ENCODE measurements at regions not wholly inside any gene's neighbourhood (a gene's known extent, or its start where the extent isn't known, plus 50 kb on each side); places are given as distances from the start of the nearest gene placed in this dataset.

DNA sequence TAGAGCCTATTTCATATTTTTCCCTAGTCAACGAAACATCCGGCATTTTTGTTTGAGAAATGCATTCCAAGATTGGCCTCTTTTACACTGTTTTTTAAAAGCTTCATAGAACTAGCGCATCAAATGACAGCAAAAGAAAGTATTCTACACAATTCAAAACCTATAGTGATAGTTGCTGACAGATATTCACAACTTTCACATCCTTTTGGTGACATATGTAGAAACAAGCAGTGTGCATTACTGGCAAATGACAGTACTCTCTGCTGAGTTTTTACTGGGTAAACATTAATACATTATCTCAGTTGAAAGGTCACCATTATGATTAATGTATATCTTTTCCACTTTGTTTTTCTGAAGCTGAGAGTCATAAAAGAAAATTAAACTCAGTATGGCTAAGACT lies 135.4 kb upstream of the RGS18 start:
- DNase-seq: no peak
- no peak overlapping the region for H3K4me3 ChIP-seq
- no peaks in the 10 kb centered on the region for H3K36me3 ChIP-seq (ENCODE audit: low read depth)
- H3K4me1 ChIP-seq (ENCODE audit: low read depth): no peaks in the 10 kb centered on the region
- no peaks in the 10 kb centered on the region for H3K9me3 ChIP-seq
- intact Hi-C loops (cut with DNase I, micrococcal nuclease): no loop called here
- no peak for ATAC-seq
- TF ChIP-seq, protein P1, sequence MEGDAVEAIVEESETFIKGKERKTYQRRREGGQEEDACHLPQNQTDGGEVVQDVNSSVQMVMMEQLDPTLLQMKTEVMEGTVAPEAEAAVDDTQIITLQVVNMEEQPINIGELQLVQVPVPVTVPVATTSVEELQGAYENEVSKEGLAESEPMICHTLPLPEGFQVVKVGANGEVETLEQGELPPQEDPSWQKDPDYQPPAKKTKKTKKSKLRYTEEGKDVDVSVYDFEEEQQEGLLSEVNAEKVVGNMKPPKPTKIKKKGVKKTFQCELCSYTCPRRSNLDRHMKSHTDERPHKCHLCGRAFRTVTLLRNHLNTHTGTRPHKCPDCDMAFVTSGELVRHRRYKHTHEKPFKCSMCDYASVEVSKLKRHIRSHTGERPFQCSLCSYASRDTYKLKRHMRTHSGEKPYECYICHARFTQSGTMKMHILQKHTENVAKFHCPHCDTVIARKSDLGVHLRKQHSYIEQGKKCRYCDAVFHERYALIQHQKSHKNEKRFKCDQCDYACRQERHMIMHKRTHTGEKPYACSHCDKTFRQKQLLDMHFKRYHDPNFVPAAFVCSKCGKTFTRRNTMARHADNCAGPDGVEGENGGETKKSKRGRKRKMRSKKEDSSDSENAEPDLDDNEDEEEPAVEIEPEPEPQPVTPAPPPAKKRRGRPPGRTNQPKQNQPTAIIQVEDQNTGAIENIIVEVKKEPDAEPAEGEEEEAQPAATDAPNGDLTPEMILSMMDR (IDR thresholded peaks at IDR 0.05): no peak

DNA sequence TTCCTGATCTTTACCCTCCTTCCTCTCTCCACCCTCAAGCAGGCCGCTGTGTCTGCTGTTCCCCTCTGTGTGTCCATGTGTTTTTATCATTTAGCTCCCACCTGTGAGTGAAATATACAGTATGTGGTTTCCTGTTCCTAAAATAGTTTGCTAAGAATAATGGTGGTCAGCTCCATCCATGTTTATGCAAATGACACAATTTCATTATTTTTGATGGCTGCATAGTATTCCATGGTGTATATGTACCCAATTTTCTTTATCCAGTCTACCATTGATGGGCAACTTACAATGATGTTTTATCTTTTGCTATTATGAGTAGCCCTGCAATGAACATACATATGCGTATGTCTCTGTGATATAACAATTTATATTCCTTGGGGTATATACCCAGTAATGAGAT lies 133.4 kb upstream of the RGS18 start:
- no peak for DNase-seq
- H3K4me1 ChIP-seq (ENCODE audit: low read depth): no peaks in the 10 kb centered on the region
- H3K4me3 ChIP-seq: no peak overlapping the region
- no peaks in the 10 kb centered on the region for H3K36me3 ChIP-seq (ENCODE audit: low read depth)
- no peaks in the 10 kb centered on the region for H3K9me3 ChIP-seq
- ATAC-seq: no peak
- TF ChIP-seq, protein P1 (IDR thresholded peaks at IDR 0.05): no peak
- intact Hi-C loops (cut with DNase I, micrococcal nuclease): no loop called here

DNA sequence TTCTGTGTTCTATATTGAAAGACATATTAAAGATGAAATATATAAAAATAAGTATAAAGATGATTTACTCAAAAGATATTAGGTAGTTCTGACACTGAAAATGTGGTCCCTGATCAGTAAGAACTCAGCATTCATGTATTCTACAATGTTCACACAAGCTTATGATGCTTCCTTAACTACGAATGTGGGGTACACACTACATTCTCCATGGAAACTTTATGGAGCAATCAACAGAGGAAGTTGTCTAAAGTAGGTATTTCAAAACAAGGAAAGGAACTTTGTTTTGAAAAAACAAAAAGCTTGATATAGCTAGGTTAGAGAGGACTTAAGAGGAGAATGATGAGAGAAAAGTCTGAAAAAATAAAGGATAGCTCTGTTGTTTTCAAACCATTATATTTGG lies 119.7 kb upstream of the RGS18 start:
- no peak for DNase-seq
- intact Hi-C loops (cut with DNase I, micrococcal nuclease): no loop called here

DNA sequence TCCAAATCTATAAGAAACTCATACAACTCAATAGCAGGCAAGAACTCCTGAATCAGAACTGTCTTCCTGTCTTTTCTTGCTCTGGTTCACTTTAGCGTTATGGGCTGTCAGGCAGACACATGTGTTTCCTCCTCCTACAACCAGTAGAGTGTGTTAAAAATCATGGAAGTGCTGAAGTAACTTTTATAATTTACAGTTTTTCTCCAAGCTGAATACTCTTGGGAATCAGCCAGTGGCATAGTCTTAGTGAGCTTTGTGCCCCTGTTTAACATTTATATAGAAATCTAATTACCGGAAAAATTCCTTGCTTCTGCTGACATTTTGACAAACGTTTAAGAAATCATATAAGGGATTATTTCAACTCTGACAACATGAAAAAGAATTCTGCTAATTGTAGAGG lies 113.1 kb upstream of the RGS18 start:
- no peak for DNase-seq
- H3K36me3 ChIP-seq (ENCODE audit: low read depth): no peaks in the 10 kb centered on the region
- H3K4me3 ChIP-seq: no peak overlapping the region
- TF ChIP-seq, protein P1 (IDR thresholded peaks at IDR 0.05): no peak
- intact Hi-C loops (cut with DNase I, micrococcal nuclease): no loop called here
- H3K9me3 ChIP-seq: no peaks in the 10 kb centered on the region
- no peaks in the 10 kb centered on the region for H3K4me1 ChIP-seq (ENCODE audit: low read depth)
- ATAC-seq: no peak

More for the DNA sequence above, 119.7 kb upstream of the RGS18 start:
- no peak for ATAC-seq
- Histone ChIP-seq H3K36me3 (ENCODE audit: low read depth) (no peaks in the 10 kb centered on the region), H3K4me1 (ENCODE audit: low read depth) (no peaks in the 10 kb centered on the region), H3K9me3 (no peaks in the 10 kb centered on the region), H3K4me3 (no peak overlapping the region)
- TF ChIP-seq, protein P1 (IDR thresholded peaks at IDR 0.05): no peak

DNA sequence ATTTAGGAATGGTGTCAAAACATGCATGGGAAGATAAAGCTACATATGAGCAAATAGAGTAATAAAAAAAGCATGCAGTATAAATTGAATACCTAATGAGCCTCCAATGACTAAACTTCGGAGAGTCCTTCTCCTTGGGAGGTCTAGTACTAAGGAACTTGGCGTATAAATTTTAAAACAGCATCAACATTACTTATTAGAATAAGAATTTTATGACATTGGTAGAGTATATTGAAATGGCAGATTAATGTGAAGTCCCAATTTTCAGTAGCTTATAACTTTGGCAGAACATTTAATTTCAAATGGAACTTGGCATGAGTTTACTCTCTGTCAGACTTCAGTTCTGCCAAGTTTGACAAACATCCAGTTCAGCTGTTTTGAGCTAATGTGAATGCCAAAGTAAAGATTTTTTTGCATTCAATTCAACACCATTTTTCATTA lies 104.7 kb upstream of the RGS18 start:
- DNase-seq (no peak), ATAC-seq (no peak)
- H3K4me1 ChIP-seq (ENCODE audit: low read depth): no peaks in the 10 kb centered on the region
- H3K4me3 ChIP-seq: no peak overlapping the region
- intact Hi-C loops (cut with DNase I, micrococcal nuclease): no loop called here
- TF ChIP-seq, protein P1 (IDR thresholded peaks at IDR 0.05): no peak
- no peaks in the 10 kb centered on the region for H3K36me3 ChIP-seq (ENCODE audit: low read depth)
- no peaks in the 10 kb centered on the region for H3K9me3 ChIP-seq

DNA sequence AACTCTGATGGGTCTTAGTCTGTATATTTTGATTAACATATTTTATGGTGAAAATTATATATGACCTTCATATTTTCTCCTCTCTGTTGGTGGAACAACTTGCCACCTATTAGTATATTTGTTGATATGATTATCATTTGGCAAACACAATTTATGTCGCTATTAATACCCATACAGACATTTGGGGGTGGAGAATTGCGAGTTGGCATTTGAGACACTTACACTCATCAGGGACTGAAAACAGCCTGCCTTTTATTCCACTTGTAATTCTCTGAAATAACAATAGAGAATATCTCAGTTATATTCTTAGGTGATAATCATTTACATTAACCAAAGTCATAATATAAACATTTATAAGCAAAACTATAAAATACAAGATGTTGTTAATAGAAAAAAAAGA lies 100.5 kb upstream of the RGS18 start:
- no peak for DNase-seq
- ATAC-seq: no peak
- no peaks in the 10 kb centered on the region for H3K36me3 ChIP-seq (ENCODE audit: low read depth)
- TF ChIP-seq, protein P1 (IDR thresholded peaks at IDR 0.05): no peak
- no peaks in the 10 kb centered on the region for H3K9me3 ChIP-seq
- intact Hi-C loops (cut with DNase I, micrococcal nuclease): no loop called here
- H3K4me1 ChIP-seq (ENCODE audit: low read depth): no peaks in the 10 kb centered on the region
- H3K4me3 ChIP-seq: no peak overlapping the region
